H1 (cell line): ENCODE measurements at regions not wholly inside any gene's neighbourhood (a gene's known extent, or its start where the extent isn't known, plus 50 kb on each side); places are given as distances from the start of the nearest gene placed in this dataset.

Experiments used
- CTCF ChIA-PET: fragments of 300-600 bp; sonication (Branson Sonifier 250); formaldehyde crosslinking; loops from one replicate; lab custom pipeline; 2021; ENCODE audit not compliant: partially characterized antibody; lab: Charles Lee
- POLR2A ChIA-PET: fragments of 300-600 bp; sonication (Branson Sonifier 250); formaldehyde crosslinking; loops from one replicate; lab custom pipeline; 2021; ENCODE audit warnings: inconsistent platforms; ENCODE audit not compliant: partially characterized antibody; lab: Charles Lee
- DNase-seq, 2 experiments: peaks; one replicate each; pipeline versions ENCODE4 v3.0.0 to v3.0.0-alpha.2; 2010 to 2022; ENCODE audit warnings: low spot score in 2 of 2, low read depth in 1 of 2, mixed read lengths in 1 of 2
- FAIRE-seq: peaks from 2 replicates; lab custom pipeline; 2011; peaks lifted over from hg19 to GRCh38; lab: Jason Lieb, UNC
- H2AFZ ChIP-seq: 2 replicates; pipeline ENCODE4 v1.8.1; 2012; ENCODE audit warnings: low read length, inconsistent platforms
- H2AK5ac ChIP-seq: 2 replicates; pipeline ENCODE4 v1.6.1; 2013; ENCODE audit warnings: low read depth, low read length
- H2BK120ac ChIP-seq: replicated peaks from 2 replicates; pipeline ENCODE3; 2013; ENCODE audit warnings: low read depth, low read length, inconsistent platforms
- H2BK12ac ChIP-seq: 2 replicates; pipeline ENCODE4 v1.6.1; 2013; ENCODE audit warnings: low read depth, low read length
- H2BK15ac ChIP-seq: 2 replicates; pipeline ENCODE4 v1.6.1; 2013; ENCODE audit warnings: low read length
- H2BK20ac ChIP-seq: 2 replicates; pipeline ENCODE4 v1.6.1; 2013; ENCODE audit warnings: low read length
- H2BK5ac ChIP-seq: 2 replicates; pipeline ENCODE4 v1.6.1; 2013; ENCODE audit warnings: low read depth, low read length
- H3K14ac ChIP-seq: 2 replicates; pipeline ENCODE4 v1.6.1; 2013; ENCODE audit warnings: inconsistent platforms; ENCODE audit not compliant: insufficient read length
- H3K18ac ChIP-seq: 2 replicates; pipeline ENCODE4 v1.6.1; 2013; ENCODE audit warnings: low read length; ENCODE audit errors: extremely low read depth
- H3K23ac ChIP-seq: 2 replicates; pipeline ENCODE4 v1.6.1; 2013; ENCODE audit warnings: inconsistent platforms; ENCODE audit not compliant: insufficient read length
- H3K23me2 ChIP-seq: 2 replicates; pipeline ENCODE4 v1.6.1; 2013; ENCODE audit warnings: low read depth, low read length
- H3K27ac ChIP-seq: 2 replicates; pipeline ENCODE4 v1.6.1; 2011; ENCODE audit warnings: low read depth, low read length, inconsistent platforms
- H3K27me3 ChIP-seq, 4 experiments: replicated peaks in 1 of 4; 1 replicate in 1 of 4; 2 replicates in 3 of 4; pipeline versions ENCODE4 v1.6.1 to v1.8.1; 2011 to 2013; ENCODE audit warnings: low read length in 3 of 4, mild to moderate bottlenecking in 3 of 4, inconsistent platforms in 2 of 4, mixed read lengths in 2 of 4, moderate library complexity in 1 of 4; ENCODE audit not compliant: control insufficient read depth in 3 of 4, insufficient read depth in 3 of 4; ENCODE audit errors: extremely low read depth in 1 of 4
- H3K36me3 ChIP-seq, 4 experiments: 2 replicates each; pipeline versions ENCODE4 v1.6.1 to v1.8.1; 2011 to 2013; ENCODE audit warnings: mild to moderate bottlenecking in 4 of 4, low read length in 3 of 4, moderate library complexity in 2 of 4, control low read depth in 1 of 4, inconsistent platforms in 1 of 4; ENCODE audit not compliant: insufficient read depth in 4 of 4, control insufficient read depth in 2 of 4
- H3K4ac ChIP-seq: replicated peaks from 2 replicates; pipeline ENCODE3; 2013; ENCODE audit warnings: low read length, low read depth, mixed read lengths, inconsistent platforms; ENCODE audit not compliant: insufficient read length
- H3K4me1 ChIP-seq, 4 experiments: replicated peaks in 1 of 4; 1 replicate in 1 of 4; 2 replicates in 3 of 4; pipeline versions ENCODE4 v1.6.1 to v1.8.1; 2011 to 2013; ENCODE audit warnings: low read length in 3 of 4, inconsistent platforms in 2 of 4, mixed read lengths in 1 of 4; ENCODE audit not compliant: insufficient read depth in 4 of 4, control insufficient read depth in 3 of 4
- H3K4me2 ChIP-seq, 2 experiments: 2 replicates each; pipeline versions ENCODE4 v1.6.1 to v1.8.1; 2011 to 2013; ENCODE audit warnings: low read depth in 2 of 2, low read length in 2 of 2, control low read depth in 1 of 2, inconsistent platforms in 1 of 2, mild to moderate bottlenecking in 1 of 2; ENCODE audit not compliant: insufficient read depth in 1 of 2
- H3K4me3 ChIP-seq, 4 experiments: fragments of 200-600, 300-600 bp in 1 of 4; sonication (generic), shearing (Covaris generic), sonication (Bioruptor Twin) in 1 of 4; 2 replicates each; pipeline versions ENCODE4 v1.5.1 to v1.8.1; 2011 to 2016; ENCODE audit warnings: low read length in 4 of 4, low read depth in 3 of 4, control low read depth in 2 of 4, inconsistent platforms in 2 of 4, mild to moderate bottlenecking in 2 of 4, mixed read lengths in 1 of 4, moderate library complexity in 1 of 4; ENCODE audit not compliant: insufficient read depth in 2 of 4; ENCODE audit errors: extremely low read depth in 1 of 4
- H3K56ac ChIP-seq: replicated peaks from 2 replicates; pipeline ENCODE3; 2013; ENCODE audit warnings: low read depth, mild to moderate bottlenecking, mixed read lengths, low read length, inconsistent platforms; ENCODE audit not compliant: insufficient read length
- H3K79me1 ChIP-seq: 2 replicates; pipeline ENCODE4 v1.6.1; 2013; ENCODE audit warnings: low read depth, low read length, control low read depth
- H3K79me2 ChIP-seq, 2 experiments: 2 replicates each; pipeline versions ENCODE4 v1.6.1 to v1.8.1; 2012 to 2013; ENCODE audit warnings: low read length in 2 of 2, mild to moderate bottlenecking in 2 of 2, inconsistent platforms in 1 of 2; ENCODE audit not compliant: insufficient read depth in 2 of 2, control insufficient read depth in 1 of 2
- H3K9ac ChIP-seq, 4 experiments: replicated peaks in 1 of 4; 1 replicate in 1 of 4; 2 replicates in 3 of 4; pipeline versions ENCODE4 v1.6.1 to v1.8.1; 2011 to 2013; ENCODE audit warnings: low read depth in 3 of 4, low read length in 3 of 4, control low read depth in 2 of 4, mild to moderate bottlenecking in 2 of 4, moderate library complexity in 2 of 4, inconsistent platforms in 1 of 4; ENCODE audit errors: extremely low read depth in 1 of 4
- H3K9me3 ChIP-seq, 2 experiments: 2 replicates each; pipeline versions ENCODE4 v1.6.1 to v1.8.1; 2012 to 2013; ENCODE audit warnings: mild to moderate bottlenecking in 2 of 2, moderate library complexity in 2 of 2, control low read depth in 1 of 2, inconsistent platforms in 1 of 2, low read depth in 1 of 2, low read length in 1 of 2, mixed read lengths in 1 of 2; ENCODE audit not compliant: insufficient read depth in 2 of 2
- H4K20me1 ChIP-seq, 2 experiments: replicated peaks in 1 of 2; 2 replicates each; pipeline versions ENCODE3 to v1.8.1; 2011 to 2013; ENCODE audit warnings: inconsistent platforms in 2 of 2, low read length in 2 of 2, mild to moderate bottlenecking in 1 of 2; ENCODE audit not compliant: insufficient read depth in 2 of 2, control insufficient read depth in 1 of 2
- H4K5ac ChIP-seq: 2 replicates; pipeline ENCODE4 v1.6.1; 2013; ENCODE audit warnings: low read length, low read depth, mixed read lengths, inconsistent platforms; ENCODE audit not compliant: insufficient read length
- H4K8ac ChIP-seq: 2 replicates; pipeline ENCODE4 v1.8.0; 2013; ENCODE audit warnings: mild to moderate bottlenecking, moderate library complexity, low read length, inconsistent platforms; ENCODE audit not compliant: insufficient read depth; ENCODE audit errors: extremely low read depth
- H4K91ac ChIP-seq: replicated peaks from 2 replicates; pipeline ENCODE3; 2013; ENCODE audit warnings: low read length, mixed read lengths, inconsistent platforms; ENCODE audit not compliant: insufficient read length
- CBX8 ChIP-seq: fragments of 300-800, 300-1000 bp; sonication (generic); IDR thresholded peaks from 2 replicates; pipeline ENCODE4 v1.7.1; 2016; ENCODE audit warnings: low read depth, low read length, borderline replicate concordance
- CHD2 ChIP-seq: IDR thresholded peaks from 2 replicates; pipeline ENCODE4 v1.6.1; 2012; ENCODE audit warnings: low read length, improper control_type of control experiment
- E2F6 ChIP-seq: IDR thresholded peaks from 2 replicates; pipeline ENCODE4 v1.6.1; 2012; ENCODE audit warnings: inconsistent platforms
- KDM4A ChIP-seq: IDR thresholded peaks from one replicate; pipeline ENCODE4 v1.7.1; 2012; ENCODE audit warnings: low read depth, mild to moderate bottlenecking, moderate library complexity, low read length, inconsistent platforms; ENCODE audit not compliant: severe bottlenecking
- SIX5 ChIP-seq: IDR thresholded peaks from 2 replicates; pipeline ENCODE4 v1.6.1; 2011; ENCODE audit warnings: mild to moderate bottlenecking, low read depth, low read length
- SP1 ChIP-seq: IDR thresholded peaks from 2 replicates; pipeline ENCODE4 v1.6.1; 2011; ENCODE audit warnings: low read depth, low read length
- SRF ChIP-seq: IDR thresholded peaks from 2 replicates; pipeline ENCODE4 v1.6.1; 2011; ENCODE audit warnings: mild to moderate bottlenecking, low read depth, low read length, moderate library complexity
- WGBS, 2 experiments: shearing (Covaris generic) in 1 of 2; methylation state at CpG; one replicate each; pipeline versions ENCODE4 v1.1.6 to v1.1.7; 2013 to 2015; ENCODE audit warnings: low lambda C conversion rate in 2 of 2, mixed read lengths in 2 of 2, inconsistent platforms in 1 of 2, low coverage in 1 of 2, missing lambda C conversion rate in 1 of 2; ENCODE audit not compliant: insufficient replicate concordance in 2 of 2, insufficient coverage in 1 of 2, insufficient read length in 1 of 2; ENCODE audit errors: extremely low coverage in 1 of 2, missing lambda C conversion rate in 1 of 2; 5-methylcytosine and 5-hydroxymethylcytosine counted together

GRCh38 chr4:23423540-23423939 lies 466.3 kb downstream of the PPARGC1A start:
- peaks cover 0 to 16% (median 3%) of the 10 kb centered on the region in 4 experiments; a peak in 3 of 7 replicates for H3K4me1 ChIP-seq
- no peak overlapping the region for H3K14ac ChIP-seq
- H2BK20ac ChIP-seq, result no peak overlapping the region
- DNase-seq, result no peak
- peak overlapping the region; percentile 78; the same call in 1 of the 2 replicates for H2BK12ac ChIP-seq
- no peak for FAIRE-seq
- H3K23me2 ChIP-seq, result no peaks in the 10 kb centered on the region; the same call in 1 of the 2 replicates
- no peak overlapping the region for H3K27ac ChIP-seq
- H4K91ac ChIP-seq, result no peak overlapping the region
- H3K36me3 ChIP-seq, result peaks cover 0 to 6% (median 0%) of the 10 kb centered on the region in 4 experiments; a peak in 1 of 8 replicates
- no peak overlapping the region for H3K23ac ChIP-seq
- H2BK120ac ChIP-seq, result no peak overlapping the region
- TF ChIP-seq SRF, result no peak
- TF ChIP-seq CHD2, result no peak
- TF ChIP-seq SIX5, result no peak
- no peak for TF ChIP-seq E2F6
- 0 out of 2 replicates have a peak, but pooled peaks have one; percentile 0 for TF ChIP-seq SP1
- no peak for TF ChIP-seq CBX8
- TF ChIP-seq KDM4A, result no peak
- H3K4me2 ChIP-seq, result peak overlapping the region; percentile 3 to 5; a peak in 2 of 4 replicates
- H4K8ac ChIP-seq, result no peak overlapping the region
- no peaks in the 10 kb centered on the region for H3K79me2 ChIP-seq
- H2AFZ ChIP-seq, result peak overlapping the region; percentile 54
- no peak overlapping the region for H3K56ac ChIP-seq
- H3K18ac ChIP-seq, result no peak overlapping the region; the same call in 1 of the 2 replicates
- no peak overlapping the region for H2AK5ac ChIP-seq
- H3K4me3 ChIP-seq, result no peak overlapping the region
- no peak overlapping the region for H2BK15ac ChIP-seq
- CTCF ChIA-PET, result interaction anchor here (0.8 to 1.1 kb wide), 2 partner anchors 462 to 551 kb away, joined by 3 read pairs; no protein-coding TSS in a partner anchor
- H3K27me3 ChIP-seq, result no peaks in the 10 kb centered on the region; a peak in 1 of 7 replicates
- peaks cover 0 to 5% of the 10 kb centered on the region in 2 experiments; a peak in 1 of 4 replicates for H3K9me3 ChIP-seq
- peak overlapping the region; percentile 79; the same call in 1 of the 2 replicates for H2BK5ac ChIP-seq
- H3K9ac ChIP-seq, result no peak overlapping the region
- no peaks in the 10 kb centered on the region for H4K20me1 ChIP-seq
- H3K79me1 ChIP-seq, result no peaks in the 10 kb centered on the region
- H3K4ac ChIP-seq, result no peak overlapping the region
- POLR2A ChIA-PET, result no interaction called here
- WGBS, 2 experiments, result 57% methylated on average over 3 of the region's 3 CpGs; no CpG with 5 or more reads in 1 of the 2 experiments
- H4K5ac ChIP-seq, result peak overlapping the region; percentile 2
